Right renal pelvis (tissue), 4 donors: ENCODE measurements at regions not wholly inside any gene's neighbourhood (a gene's known extent, or its start where the extent isn't known, plus 50 kb on each side); places are given as distances from the start of the nearest gene placed in this dataset.

Experiments
- DNase-seq, 4 donors: peaks; one replicate each; pipeline ENCODE4 v3.0.0-alpha.2; 2013; ENCODE audit warnings: low read depth in 4 of 4, low spot score in 3 of 4, missing footprints in 1 of 4

DNA sequence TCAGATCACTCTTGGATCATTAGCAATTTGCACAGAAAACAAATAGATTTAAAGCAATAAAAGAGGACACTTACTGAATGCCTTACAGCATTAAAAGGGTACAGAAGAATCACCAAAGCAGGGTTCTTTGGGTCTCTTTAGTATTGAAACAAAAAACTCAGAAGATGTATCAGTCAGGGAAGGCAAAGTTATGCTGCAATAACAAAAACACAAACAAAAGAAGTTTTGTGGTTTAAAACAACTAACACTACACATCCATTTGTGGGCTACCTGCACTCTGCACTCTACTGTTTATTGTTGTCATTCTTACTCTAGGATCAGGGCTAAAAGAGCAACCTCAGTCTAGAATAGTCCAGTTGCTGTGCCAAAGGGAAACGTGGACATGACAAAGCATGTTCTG is 216.4 kb downstream of the GPAM start:
- DNase-seq = no peak

DNA sequence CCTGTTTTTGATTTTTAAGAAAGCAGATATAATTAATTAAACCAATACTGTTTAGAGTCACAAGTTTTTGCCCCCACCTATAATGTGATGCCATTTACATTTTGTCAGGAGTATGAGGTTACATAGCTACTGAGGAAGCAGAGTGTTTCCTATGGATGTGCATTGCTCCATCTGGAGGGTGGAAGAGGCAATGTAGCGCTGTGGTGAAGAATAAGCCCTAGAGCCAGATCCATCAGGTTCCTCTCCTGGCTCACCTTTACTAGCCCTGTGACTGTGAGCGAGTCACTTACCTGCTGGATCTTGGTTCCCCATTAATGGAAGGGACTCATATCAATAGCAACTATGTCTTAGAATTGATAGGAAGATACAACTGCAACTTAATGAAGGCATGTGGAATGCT is 216.0 kb downstream of the GPAM start:
- DNase-seq = no peak

DNA sequence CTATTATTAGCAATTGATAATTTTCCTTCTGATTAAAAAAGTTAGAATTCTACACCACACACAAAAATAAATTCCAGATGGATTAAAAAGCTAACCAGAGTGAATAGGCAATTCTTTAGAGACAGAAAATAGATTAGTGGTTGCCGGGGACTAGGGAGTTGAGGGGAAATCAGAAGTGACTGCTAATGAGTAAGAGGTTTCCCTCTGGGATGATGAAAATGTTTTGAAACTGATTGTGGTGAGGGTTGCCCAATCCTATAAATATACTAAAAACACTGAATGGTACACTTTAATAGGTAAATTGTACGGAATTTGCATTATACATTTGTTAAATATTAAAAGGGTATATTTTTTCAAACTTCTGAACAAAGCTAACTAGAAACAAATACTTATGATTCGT is 214.9 kb downstream of the GPAM start:
- DNase-seq = no peak

DNA sequence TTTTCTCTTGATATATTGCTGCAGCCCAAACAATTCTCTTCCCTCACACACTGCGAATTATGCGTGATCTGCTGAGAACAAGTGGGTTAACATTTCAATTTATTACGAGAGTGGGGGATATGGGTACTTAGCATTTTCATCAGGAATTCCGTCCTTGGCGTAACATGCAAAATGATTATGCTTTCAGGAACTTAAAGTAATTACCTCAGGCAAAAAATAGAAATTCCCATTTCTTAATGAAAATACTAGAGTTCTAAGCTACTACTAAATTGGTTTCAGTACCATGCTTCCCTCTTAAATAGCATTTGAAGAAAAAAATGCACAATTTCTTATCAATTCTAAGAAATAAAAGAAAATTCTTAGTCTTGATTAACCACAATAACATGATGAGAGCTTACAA is 213.5 kb downstream of the GPAM start:
- no peak for DNase-seq

DNA sequence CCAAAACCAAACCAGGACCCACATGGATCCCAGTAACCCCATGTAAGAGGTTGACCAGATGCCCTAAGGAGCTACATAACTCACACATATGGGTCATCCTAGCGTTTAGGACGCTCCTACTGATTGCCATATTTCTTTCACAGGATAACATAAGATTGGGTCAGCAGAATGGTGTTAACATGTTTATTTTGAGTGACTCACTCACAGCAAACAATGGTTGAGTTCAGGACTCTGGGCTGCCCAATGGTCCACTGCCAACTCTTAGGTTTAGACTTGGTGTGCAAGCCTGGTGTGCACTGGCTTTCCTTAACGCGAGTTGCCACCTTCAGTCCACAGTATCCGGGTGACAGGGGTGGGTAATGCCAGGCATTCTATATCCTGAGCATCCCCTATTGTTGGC is 211.5 kb downstream of the GPAM start:
- no peak for DNase-seq

DNA sequence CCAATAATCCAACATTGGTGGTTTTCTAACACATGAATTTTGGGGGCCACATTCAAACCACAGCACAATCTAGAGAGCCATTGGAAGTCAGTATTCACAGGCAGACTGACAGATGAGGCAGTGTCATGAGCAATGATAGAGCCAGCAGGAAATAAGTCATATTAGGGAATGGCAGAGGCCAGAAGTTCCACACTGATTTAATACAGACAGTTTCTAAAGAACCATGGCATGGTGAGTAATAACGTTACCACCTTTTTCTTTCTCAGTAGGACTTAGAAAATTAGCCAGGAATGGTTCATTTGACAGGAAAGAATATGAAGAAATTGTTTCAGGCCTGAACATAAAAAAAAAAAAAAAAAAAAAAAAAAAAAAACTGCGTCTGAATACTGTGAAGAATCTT is 210.3 kb downstream of the GPAM start:
- DNase-seq = no peak

DNA sequence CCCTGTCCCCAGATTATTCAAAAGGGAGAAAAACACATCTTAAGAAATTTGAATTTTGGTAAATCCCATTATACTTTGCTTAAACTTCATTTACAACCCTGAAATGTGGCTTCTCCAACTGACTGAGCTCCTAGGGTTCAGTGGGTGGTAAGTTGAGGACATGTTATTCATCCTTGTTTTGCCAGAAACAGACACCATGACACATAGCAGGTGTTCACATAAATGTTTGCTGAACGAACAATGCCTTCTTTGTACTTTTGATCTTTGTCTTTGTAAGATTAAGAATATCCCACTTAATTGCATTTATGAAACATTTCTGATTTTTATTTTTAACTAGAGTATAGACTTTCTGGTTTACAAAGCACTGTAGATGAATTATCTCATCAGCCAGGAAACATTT is 209.7 kb downstream of the GPAM start:
- no peak for DNase-seq

DNA sequence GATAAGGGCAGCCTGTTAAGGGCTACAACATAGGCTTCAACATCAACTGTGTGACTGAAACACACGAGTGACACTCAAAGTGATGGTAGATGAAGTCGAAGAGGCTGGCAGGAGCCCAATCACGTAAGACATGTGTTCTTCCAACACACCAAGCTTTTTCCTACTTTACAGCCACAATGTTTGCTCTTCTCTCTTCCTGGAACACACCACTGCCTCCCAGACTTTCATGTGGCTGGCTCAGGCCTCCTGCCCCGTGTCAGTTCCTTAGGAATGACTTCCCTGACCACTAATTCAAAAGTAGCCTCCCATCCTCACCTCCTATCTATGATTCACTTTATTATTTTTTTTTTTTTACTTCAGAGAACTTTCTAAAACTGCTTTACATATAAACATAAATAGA is 209.2 kb downstream of the GPAM start:
- no peak for DNase-seq

DNA sequence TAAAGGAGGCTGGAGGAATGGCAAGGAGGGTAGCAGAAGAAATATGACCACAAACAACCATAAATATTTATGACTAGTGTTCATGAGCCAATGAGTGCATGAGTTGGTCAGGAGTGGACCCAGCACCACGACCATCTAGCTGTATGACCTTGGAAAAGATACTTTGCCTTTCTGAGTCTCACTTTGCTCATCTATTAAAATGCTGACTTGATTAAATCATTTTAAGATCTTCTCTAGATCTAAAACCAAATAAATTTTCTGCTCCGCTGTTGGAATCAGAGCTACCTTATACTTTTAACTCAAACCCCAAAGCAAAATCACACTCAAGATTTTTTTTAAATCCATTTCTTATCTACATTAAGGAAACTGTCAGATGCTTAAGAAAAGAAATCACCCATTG is 207.0 kb downstream of the GPAM start:
- DNase-seq = no peak

DNA sequence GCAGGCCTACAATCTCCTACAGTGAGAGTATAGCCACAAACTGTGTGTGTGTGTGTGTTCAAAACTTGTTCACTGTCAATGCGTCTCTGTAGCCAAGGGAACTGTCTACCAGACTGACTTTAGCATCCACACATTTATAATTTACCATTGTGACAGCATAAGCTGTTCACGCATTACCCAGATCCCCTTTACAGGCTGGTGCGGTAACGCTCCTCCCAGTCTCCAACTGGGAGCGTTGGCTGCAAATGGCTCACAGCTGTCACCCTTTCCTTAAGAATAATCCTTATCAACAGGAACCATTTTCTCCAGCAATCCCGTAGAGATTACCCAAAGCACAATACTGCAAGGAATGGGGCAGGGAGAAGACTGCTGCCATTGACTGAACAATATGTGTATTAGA is 199.5 kb downstream of the GPAM start:
- no peak for DNase-seq

DNA sequence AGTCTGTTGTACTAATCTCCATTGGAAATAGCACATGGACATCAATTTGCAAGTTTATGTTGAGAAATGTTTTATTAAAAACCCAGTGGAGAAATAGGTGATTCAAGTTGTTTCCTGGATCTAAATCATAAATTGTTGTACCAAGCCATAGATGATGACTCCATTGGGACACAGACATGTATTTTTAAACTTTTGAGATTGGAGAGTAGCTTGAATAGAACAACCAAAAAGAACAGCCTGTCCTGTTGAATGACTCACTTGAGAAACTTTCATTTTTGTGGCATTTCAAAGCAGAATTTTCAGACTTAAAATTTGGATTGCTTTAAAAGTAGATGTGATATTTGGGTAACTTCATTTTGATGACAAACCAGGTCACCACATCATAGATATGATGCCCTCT is 197.5 kb downstream of the GPAM start:
- no peak for DNase-seq

DNA sequence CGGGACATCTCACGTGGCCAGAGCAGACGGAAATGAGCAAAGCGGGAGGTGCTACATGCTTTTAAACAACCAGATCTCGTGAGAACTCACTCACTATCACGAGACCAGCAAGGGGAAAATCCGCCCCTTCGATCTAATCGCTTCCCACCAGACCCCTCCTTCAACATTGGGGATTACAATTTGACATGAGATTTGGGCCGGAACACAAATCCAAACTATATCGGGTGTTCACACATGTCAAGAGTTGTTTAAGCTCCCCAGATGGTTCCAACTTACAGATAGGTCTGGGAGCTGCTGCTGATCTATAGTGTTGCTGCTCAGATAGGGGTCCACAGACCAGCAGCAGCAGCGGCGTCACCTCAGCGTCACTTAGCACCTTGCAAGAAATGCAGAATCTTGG is 194.9 kb downstream of the GPAM start:
- no peak for DNase-seq

DNA sequence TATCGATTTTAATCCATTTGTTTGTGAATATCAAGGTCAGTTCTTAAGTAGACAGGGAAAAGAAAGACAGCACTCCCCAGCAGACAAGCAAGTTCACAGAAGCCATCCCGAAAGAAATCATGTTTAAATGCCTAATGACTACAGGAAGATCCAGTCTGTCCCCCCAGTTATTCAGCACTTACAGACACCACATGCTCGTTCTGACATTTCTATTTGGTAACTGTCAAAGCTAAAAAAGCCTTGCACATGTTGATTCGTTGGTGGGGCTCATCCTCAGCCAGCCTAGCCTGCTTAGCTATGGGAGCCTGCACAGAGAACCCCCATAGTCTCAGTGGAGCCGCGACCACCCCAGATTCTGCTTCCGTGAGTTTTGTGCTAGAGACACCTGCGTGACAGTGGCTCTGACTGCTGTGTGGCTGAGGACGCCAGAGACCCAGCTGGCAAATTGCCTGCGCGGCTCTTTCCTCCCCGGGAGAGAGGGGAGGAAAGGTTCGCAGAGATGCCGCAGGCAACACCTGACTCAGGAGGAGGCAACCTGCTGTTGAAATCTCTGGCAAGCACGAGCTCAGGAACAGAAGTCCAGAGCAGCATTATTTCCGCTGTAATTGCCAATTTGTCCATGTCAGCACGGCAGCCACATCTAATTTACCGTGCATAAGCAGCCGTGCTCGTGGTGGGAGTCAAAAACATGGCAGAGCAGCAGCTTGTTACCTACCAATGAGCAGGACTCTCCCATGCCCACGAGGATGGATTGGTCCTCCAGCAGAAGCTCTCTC is 194.2 kb downstream of the GPAM start:
- DNase-seq = no peak

DNA sequence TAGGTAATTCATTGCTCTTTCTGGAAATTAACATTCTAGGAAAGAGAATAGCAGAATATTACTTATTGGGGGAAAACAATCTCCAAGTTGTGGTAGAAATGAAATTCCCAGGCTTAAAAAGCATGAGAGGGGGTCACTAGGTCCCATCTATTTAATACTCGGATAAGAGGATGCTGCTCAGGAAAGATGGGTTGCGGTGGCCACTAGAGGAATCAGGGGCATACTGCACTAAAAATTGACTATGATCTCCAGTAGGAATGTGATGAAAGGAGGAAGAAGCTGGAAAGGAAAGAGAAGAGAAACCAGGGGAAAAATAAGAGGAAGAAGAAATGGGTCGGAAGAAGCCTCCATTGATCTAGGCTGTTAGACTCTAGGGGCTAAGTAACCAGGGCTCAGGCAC is 192.8 kb downstream of the GPAM start:
- DNase-seq = no peak

DNA sequence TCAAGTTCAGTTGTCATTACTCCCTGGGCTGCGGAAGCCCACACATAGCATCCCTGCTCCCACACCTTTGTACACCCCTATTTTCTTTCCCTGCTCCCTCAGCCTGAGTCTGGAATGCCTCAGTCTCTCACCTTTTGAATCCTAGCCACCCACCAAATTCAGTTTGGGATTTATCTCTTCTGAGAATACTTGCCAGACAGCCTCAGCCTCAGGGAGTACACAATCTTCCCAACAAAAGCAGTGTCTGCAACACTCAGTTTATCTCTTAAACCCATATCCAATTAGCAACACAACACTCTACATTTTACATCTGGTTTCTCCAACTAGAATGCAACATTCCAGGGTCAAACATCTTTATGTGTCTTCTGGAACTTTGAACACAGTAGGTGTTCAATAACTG is 190.2 kb downstream of the GPAM start:
- DNase-seq = no peak

DNA sequence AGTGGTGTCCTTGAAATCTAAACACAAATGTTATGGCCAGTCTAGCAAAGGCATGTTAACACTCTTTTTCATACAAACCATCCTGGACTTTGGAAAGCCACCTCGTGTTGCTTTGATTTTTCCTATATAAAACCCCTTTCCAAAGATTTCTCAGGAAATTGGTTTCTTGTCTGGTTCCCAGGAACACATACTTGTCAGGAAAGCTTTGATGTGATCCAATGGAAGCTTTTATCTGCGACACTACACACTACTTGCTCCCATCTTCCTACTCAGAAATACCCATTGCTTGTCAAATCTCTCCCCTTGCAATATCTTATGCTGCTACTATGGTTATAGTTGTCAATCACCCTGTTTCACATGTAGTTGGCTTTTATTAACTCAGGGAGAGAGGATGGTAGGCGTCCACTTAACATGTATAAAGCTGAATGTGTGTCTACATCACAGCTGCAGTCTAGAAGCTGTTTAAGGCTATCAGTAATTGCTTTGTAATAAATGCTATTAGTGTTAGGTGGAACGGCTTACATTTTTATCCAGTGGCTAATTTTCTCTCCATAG is 189.6 kb downstream of the GPAM start:
- no peak for DNase-seq

DNA sequence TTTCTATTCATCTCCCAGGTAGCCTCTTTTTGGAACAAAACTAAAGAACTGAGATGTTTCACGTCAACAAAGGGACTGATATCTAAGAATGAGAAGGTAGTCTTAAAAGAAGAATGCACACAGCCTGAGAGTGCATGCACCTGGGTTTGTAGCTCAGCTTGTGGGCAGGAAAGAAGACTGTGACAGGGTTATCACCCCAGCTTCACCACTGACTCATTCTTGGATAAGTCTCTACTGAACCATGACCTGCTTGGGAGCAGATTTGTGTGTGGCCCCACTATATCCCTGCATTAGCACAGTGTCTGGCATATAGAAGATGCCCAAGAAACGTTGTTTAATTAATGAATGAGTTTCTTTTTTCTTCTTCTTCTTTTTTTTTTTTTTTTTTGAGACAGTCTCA is 187.5 kb downstream of the GPAM start:
- no peak for DNase-seq

DNA sequence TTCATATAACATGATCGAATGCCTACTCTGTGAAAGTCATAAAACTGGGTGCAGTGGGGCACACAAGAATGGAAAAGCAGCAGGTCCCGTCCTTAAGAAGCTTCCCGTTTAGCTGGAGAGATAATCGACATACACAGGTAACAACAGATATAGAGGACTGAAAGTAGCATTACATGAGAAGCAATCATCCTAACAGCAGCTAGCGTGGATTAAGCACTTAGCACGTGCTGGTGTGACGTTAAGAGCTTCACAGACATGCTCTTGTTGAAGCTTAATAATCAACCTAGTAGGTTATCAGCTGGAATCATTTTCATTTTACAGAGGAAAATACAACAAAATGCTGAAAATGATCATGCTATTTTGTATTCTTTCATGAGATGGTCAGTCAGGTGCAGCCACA is 184.8 kb downstream of the GPAM start:
- DNase-seq = no peak

DNA sequence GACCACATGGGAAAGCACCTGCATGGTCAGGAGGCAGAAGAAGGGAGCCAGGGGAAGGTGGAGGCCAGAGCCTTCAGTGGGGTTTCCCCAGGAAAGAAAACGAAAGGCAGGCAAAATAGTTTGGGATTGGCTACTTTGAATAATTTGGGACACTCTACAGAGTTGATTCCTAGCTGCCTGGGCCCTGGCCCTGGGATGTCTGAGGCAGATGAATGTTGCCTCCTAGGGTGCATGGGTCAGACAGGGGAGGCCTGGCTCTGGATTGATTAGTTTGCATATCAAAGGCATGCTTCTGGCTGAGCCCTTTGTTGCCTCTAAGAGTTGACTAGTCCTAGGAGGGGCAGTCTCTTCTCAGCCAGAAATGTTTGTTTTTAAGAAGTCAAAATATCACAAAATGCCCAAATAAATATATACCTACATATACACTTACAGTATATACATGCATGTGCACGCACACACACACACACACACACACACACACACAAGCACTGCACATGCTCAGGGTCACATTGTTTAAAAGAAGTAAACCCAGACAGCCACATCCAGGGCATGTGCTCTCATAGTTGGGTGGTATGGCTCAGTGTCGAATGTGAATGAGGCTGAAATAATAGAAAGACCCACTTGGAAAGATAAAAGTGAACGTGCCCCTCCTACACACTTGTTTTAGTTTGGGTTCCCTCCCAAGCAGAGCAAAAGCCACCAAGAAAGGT is 184.2 kb downstream of the GPAM start:
- DNase-seq = no peak

DNA sequence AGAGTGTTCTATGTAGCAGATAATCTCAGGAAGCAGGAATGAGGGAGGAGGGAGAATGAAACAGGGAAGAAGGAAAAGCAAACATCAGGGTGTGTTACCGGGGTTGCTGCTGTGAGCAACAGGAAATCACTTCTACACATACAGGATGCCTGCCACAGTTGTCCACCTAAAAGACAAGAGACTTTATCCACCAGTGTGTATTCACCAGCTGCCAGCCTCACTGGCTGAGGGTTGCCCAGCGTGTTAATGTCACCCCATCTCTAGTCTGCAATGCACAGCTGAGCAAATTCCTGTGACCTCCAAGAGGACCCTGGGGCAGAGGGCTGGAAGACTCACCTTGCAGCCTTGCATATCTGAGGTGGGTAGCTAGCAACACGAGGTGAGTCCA is 183.7 kb downstream of the GPAM start:
- no peak for DNase-seq

DNA sequence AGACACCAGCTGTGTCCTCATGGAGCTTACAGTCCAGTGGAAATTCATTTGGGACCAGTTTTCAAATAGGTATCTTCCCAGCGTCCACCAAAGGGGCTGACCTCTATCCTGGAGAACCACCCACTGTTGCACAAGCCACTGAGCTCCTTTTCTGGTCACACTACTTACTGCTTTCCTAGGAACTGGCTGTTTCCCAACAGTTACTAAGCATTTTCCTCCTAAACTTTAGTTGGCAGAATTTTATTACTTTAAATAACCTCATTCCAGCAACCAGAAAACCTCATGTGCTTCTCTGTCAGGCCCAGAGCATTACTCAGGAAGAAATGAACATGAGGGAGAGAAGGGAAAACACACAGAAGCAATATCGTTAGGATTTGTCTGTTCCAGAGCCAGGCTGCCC is 183.1 kb downstream of the GPAM start:
- DNase-seq = no peak

DNA sequence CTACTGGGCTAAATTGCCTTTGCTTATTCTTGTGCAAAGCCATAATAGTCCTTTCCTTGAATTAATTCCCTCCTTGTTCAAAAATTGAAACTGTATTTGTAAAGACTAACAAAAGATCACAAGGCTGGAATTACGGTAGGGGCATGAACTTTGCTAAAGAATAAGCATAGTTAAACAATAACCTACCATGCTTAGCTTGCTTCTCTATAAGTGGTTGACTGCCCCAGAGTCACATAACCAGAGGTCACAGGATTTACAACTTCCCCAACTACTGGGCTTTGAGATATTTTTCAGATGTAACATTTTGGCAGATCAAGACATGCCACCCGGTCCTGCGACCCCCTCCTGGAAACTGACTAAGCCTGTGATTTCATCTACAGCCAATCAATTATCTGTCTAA is 181.4 kb downstream of the GPAM start:
- DNase-seq = peak in 1 of 4 donors; percentile 10
